Skeletal muscle tissue (tissue), 3 donors: ENCODE measurements at regions not wholly inside any gene's neighbourhood (a gene's known extent, or its start where the extent isn't known, plus 50 kb on each side); places are given as distances from the start of the nearest gene placed in this dataset.

Experiments
- H3K27ac ChIP-seq: one replicate; pipeline ENCODE4 v1.7.0; 2013; ENCODE audit warnings: mild to moderate bottlenecking, low read depth, low read length, inconsistent platforms
- H3K27me3 ChIP-seq, 3 donors: one replicate each; pipeline ENCODE4 v1.7.0; 2013; ENCODE audit warnings: low read length in 3 of 3; ENCODE audit not compliant: control insufficient read depth in 3 of 3, insufficient read depth in 3 of 3
- H3K36me3 ChIP-seq, 3 donors: one replicate each; pipeline ENCODE4 v1.7.0; 2013; ENCODE audit warnings: low read length in 3 of 3; ENCODE audit not compliant: control insufficient read depth in 3 of 3, insufficient read depth in 3 of 3
- H3K4me1 ChIP-seq, 3 donors: one replicate each; pipeline ENCODE4 v1.7.0; 2013; ENCODE audit warnings: low read length in 3 of 3, mild to moderate bottlenecking in 3 of 3; ENCODE audit not compliant: control insufficient read depth in 3 of 3, insufficient read depth in 3 of 3
- H3K4me3 ChIP-seq, 3 donors: one replicate each; pipeline ENCODE4 v1.7.0; 2013; ENCODE audit warnings: low read length in 3 of 3
- H3K9ac ChIP-seq, 3 donors: one replicate each; pipeline ENCODE4 v1.7.0; 2013; ENCODE audit warnings: low read length in 3 of 3, mild to moderate bottlenecking in 3 of 3, moderate library complexity in 2 of 3, low read depth in 1 of 3
- H3K9me3 ChIP-seq, 3 donors: one replicate each; pipeline ENCODE4 v1.7.0; 2013; ENCODE audit warnings: low read length in 3 of 3; ENCODE audit not compliant: control insufficient read depth in 3 of 3
- donor health status: Osteomylitis.

- Histone ChIP-seq H3K36me3 (no peaks in the 10 kb centered on the region), H3K4me3 (no peak overlapping the region), H3K27me3 (no peaks in the 10 kb centered on the region), H3K27ac (no peak overlapping the region), H3K9ac (no peak overlapping the region), H3K4me1 (no peaks in the 10 kb centered on the region), H3K9me3 (no peaks in the 10 kb centered on the region)
Observed at GRCh38 chr2:67727623-67728022, 330.5 kb downstream of the ETAA1 start.

DNA sequence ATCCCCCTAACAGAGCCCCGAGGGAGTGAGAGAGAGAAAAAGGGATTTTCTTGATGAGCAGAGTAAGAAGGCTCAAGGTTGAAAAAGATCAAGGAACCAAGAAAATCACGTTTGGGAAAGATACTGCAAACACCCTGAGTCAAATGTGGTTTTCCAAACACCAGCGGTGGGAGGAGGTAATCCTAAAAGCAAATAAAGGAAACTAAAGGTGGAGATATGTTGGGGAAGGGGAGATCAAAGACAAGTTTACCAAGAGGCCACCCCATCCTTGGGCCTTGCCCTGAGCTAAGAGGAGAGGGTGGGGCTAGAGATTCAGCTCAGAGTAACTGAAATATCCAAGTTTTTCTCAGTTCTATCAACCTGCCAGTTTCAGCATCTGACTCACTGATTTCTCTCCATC lies 332.3 kb downstream of the ETAA1 start:
- no peak overlapping the region for H3K27ac ChIP-seq
- H3K4me1 ChIP-seq, result no peaks in the 10 kb centered on the region
- H3K36me3 ChIP-seq, result no peaks in the 10 kb centered on the region
- H3K9me3 ChIP-seq, result no peaks in the 10 kb centered on the region
- H3K27me3 ChIP-seq, result no peaks in the 10 kb centered on the region
- H3K4me3 ChIP-seq, result no peak overlapping the region
- H3K9ac ChIP-seq, result no peak overlapping the region

- Histone ChIP-seq H3K27me3 (no peaks in the 10 kb centered on the region), H3K9ac (no peak overlapping the region), H3K9me3 (no peaks in the 10 kb centered on the region), H3K36me3 (no peaks in the 10 kb centered on the region), H3K27ac (no peak overlapping the region), H3K4me3 (no peak overlapping the region), H3K4me1 (no peaks in the 10 kb centered on the region)
Observed at GRCh38 chr2:67733517-67733916, 329.3 kb downstream of the C1D start.

DNA sequence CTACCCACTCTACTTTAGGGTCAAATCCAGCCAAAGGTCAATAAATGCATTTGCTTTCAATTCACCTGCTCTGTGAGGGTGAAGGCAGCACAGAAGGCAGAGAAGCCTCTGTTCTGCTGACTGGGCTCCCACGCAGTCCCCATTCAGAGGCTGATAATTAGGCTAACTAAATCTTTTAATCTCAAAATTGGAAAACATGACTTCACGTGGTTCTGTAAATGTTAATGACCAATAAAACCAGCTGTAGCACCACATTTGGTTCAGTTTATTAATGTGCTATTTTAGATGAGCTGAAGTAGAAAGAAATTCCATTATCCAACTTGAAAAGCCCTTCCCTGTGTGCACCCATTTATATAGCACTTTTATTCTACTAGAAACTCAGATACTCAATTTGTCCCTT lies 310.6 kb downstream of the C1D start:
- H3K27ac ChIP-seq, result no peak overlapping the region
- no peaks in the 10 kb centered on the region for H3K27me3 ChIP-seq
- no peak overlapping the region for H3K9ac ChIP-seq
- no peaks in the 10 kb centered on the region for H3K4me1 ChIP-seq
- H3K36me3 ChIP-seq, result no peaks in the 10 kb centered on the region
- H3K4me3 ChIP-seq, result no peak overlapping the region
- no peaks in the 10 kb centered on the region for H3K9me3 ChIP-seq

DNA sequence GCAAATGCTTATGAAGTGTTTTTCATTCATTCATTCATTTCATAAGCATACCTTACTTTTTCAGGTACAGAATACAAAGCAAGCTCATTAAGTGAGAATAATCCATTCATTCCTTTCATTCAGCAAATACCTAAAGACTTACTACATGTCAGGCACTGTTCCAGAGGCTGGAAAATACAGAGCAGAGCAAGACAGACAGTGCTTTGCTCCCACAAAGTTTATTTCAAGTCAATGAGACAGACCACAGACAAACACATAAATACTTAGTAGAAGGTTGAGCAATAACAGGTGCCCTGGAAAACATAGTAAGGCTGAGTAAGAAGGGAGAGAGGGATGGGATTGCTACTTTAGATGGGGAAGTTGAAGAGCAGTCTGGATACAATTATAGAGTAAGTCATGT lies 309.8 kb downstream of the C1D start:
- Histone ChIP-seq H3K9me3 (no peaks in the 10 kb centered on the region), H3K4me3 (no peak overlapping the region), H3K9ac (no peak overlapping the region), H3K4me1 (no peaks in the 10 kb centered on the region), H3K27ac (no peak overlapping the region), H3K27me3 (no peaks in the 10 kb centered on the region), H3K36me3 (no peaks in the 10 kb centered on the region)

GRCh38 chr2:67755156-67755882 lies 307.5 kb downstream of the C1D start:
- Histone ChIP-seq H3K4me1 (no peaks in the 10 kb centered on the region), H3K36me3 (no peaks in the 10 kb centered on the region), H3K4me3 (no peak overlapping the region), H3K9me3 (no peaks in the 10 kb centered on the region), H3K27me3 (no peaks in the 10 kb centered on the region), H3K9ac (no peak overlapping the region), H3K27ac (no peak overlapping the region)

GRCh38 chr2:67760995-67761394 lies 301.8 kb downstream of the C1D start:
- Histone ChIP-seq H3K9ac (no peak overlapping the region), H3K4me3 (no peak overlapping the region), H3K4me1 (no peaks in the 10 kb centered on the region), H3K27ac (no peak overlapping the region), H3K27me3 (peaks cover 0 to 4% (median 0%) of the 10 kb centered on the region in 3 donors), H3K9me3 (peaks cover 0 to 2% (median 0%) of the 10 kb centered on the region in 3 donors), H3K36me3 (no peaks in the 10 kb centered on the region)

- Histone ChIP-seq H3K4me1 (peaks cover 0 to 2% (median 0%) of the 10 kb centered on the region in 3 donors), H3K9ac (no peak overlapping the region), H3K36me3 (no peaks in the 10 kb centered on the region), H3K27me3 (no peaks in the 10 kb centered on the region), H3K9me3 (no peaks in the 10 kb centered on the region), H3K27ac (no peak overlapping the region), H3K4me3 (no peak overlapping the region)
Observed at GRCh38 chr2:67771380-67771779, 291.4 kb downstream of the C1D start.

GRCh38 chr2:67772216-67773170 lies 290.3 kb downstream of the C1D start:
- no peaks in the 10 kb centered on the region for H3K9me3 ChIP-seq
- H3K27ac ChIP-seq, result no peak overlapping the region
- H3K4me1 ChIP-seq, result peaks cover 0 to 2% (median 0%) of the 10 kb centered on the region in 3 donors
- H3K27me3 ChIP-seq, result no peaks in the 10 kb centered on the region
- H3K36me3 ChIP-seq, result no peaks in the 10 kb centered on the region
- H3K4me3 ChIP-seq, result no peak overlapping the region
- H3K9ac ChIP-seq, result no peak overlapping the region

DNA sequence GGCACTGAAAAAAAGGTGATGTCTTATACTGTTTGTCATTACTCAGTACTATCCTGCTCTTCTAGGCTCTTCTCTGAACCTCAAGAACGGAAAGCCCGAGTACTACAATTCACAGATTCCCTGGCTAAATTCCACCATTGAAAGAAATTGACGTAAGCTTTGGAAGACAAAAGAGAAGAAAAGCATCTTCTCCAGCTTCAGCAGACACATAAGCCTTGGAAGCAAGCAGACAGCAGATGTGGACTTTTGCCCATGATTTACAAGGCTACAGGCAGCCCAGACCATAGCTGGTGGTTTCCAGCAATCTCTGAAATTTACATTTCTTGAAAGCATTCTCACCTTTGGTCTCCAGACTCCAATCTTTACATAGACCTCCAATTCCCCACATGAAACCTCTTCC lies 289.0 kb downstream of the C1D start:
- Histone ChIP-seq H3K36me3 (no peaks in the 10 kb centered on the region), H3K4me3 (no peak overlapping the region), H3K4me1 (peaks cover 0 to 2% (median 0%) of the 10 kb centered on the region in 3 donors), H3K27me3 (no peaks in the 10 kb centered on the region), H3K27ac (no peak overlapping the region), H3K9ac (no peak overlapping the region), H3K9me3 (no peaks in the 10 kb centered on the region)
